DMS114 treated with DMSO at 0.1 percent for 48 hours (cell line): ENCODE measurements at regions not wholly inside any gene's neighbourhood (a gene's known extent, or its start where the extent isn't known, plus 50 kb on each side); places are given as distances from the start of the nearest gene placed in this dataset.

ENCODE experiments used
- DNase-seq: peaks from one replicate; lab custom pipeline; 2025; ENCODE audit not compliant: unreplicated experiment; lab: John Stamatoyannopoulos, UW

- DNase-seq, result no peak
These were observed 449.7 kb downstream of the CDH26 start for GRCh38 chr20:60407938-60408337.

DNA sequence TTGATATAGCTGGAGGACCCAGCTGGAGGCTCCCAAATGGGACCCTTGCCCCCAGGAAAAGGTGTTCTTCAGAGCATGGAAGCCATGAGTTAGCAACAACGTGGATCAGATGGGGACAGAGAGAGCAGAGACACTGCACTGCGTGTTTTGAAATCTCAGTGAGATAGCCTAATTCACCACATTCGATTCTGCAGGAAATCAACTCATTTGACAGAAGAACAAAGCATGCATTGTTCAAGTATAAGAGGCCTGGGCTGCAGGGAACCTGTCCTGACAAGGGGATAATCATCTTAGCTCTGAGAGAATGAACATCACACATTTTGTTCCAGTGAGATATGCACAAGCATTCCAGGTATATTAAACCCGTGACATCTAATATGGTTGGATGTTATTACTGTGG is 450.2 kb downstream of the CDH26 start:
- DNase-seq, result no peak

GRCh38 chr20:60410618-60411264 is 452.5 kb downstream of the CDH26 start:
- no peak for DNase-seq

GRCh38 chr20:60411813-60412212 is 453.6 kb downstream of the CDH26 start:
- no peak for DNase-seq

- no peak for DNase-seq
These were observed 462.5 kb downstream of the CDH26 start for GRCh38 chr20:60420676-60421229.

DNA sequence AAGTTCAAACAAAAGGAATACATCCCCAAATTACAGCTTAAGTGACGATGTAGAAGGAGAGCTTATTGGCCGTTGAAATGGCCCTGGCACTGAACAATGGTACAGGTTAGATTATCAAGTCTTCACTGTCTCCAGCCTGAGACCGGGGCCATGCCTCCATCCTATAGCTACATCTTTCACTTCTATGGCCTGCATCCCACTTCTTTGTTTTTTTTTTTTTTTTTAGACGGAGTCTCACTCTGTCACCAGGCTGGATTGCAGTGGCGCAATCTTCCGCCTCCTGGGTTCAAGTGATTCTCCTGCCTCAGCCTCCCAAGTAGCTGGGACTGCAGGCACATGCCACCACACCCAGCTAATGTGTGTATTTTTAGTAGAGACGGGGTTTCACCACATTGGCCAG is 464.6 kb downstream of the CDH26 start:
- DNase-seq, result no peak

DNA sequence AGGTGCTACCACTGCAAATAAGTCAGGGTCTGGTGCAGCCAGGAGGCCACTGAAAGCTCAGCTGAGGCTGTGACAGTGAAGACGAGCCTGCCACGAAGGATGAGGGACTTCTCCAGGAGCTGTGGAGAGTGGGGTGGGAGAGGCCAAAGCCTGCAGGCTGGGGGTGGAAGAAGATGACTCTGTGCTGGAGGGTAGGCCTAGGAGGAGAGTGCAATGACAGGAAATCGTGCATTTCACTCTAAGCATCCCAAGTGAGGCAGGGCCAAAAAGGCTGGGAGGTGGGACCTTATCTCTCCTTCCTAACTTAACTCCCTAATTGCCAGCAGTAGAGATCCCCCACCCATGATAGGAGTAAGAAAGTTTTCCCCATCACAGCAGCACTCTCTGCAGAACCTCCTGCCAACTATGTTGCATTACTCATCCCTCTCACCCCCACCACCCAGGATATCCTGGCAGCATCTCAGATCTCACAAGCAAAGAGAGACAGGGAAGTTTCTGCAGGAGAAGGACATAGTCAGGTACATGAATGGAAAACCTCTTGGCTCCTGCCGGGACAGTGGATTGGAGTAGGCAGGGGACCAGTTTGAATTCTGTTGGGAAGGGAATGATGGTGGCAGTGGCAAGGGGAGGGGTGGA is 466.2 kb downstream of the CDH26 start:
- DNase-seq, result no peak

DNA sequence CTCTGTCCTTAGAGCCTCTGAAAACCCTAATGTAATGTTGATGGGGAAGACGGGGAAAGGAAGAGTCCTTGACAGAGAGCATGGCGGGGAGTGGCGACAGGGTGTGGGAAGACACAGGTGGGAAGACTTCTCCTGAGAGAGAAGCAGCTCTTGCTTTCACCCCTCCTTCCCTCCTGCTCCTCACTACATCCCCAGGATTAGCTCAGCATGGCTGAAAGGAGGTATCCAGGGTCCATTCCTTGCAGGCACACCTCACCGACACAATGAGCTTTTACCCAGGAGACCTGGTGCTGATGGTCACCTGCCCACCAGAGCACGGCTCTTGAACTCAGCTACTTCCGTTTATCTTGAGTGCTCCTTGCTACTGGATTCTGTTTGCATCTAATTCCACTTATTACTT is 469.3 kb downstream of the CDH26 start:
- no peak for DNase-seq

- no peak for DNase-seq
These were observed 470.4 kb downstream of the CDH26 start for GRCh38 chr20:60428651-60429050.

- DNase-seq, result no peak
These were observed 472.3 kb downstream of the CDH26 start for GRCh38 chr20:60430516-60431001.

DNA sequence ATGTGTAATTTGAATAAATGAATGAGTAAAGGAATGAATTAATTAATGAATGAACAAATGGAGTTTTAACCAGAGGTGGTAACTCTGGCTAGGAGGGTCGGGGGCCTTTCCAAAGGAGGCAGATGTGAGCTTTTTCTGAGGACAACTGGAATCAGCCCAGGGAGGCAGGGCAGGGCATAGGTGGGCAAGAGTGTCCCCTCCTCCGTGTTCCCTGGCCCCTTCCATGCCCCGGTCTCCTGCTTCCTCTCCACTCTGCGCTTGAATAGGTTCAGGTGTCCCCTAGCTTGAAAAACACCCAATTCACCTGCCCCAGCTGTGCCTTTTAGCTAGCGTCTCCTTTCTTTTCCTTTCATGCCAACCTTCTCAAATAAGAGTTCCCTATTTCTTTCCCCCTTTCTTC is 473.1 kb downstream of the CDH26 start:
- DNase-seq, result no peak

- DNase-seq, result no peak
These were observed 479.2 kb downstream of the CDH26 start for GRCh38 chr20:60437418-60437817.

- DNase-seq, result no peak
These were observed 488.3 kb downstream of the CDH26 start for GRCh38 chr20:60446267-60447111.

- DNase-seq, result no peak
These were observed 489.5 kb downstream of the CDH26 start for GRCh38 chr20:60447703-60448102.

GRCh38 chr20:60453388-60454246 is 495.4 kb downstream of the CDH26 start:
- DNase-seq, result no peak

GRCh38 chr20:60454491-60454890 is 496.3 kb downstream of the CDH26 start:
- DNase-seq, result no peak

DNA sequence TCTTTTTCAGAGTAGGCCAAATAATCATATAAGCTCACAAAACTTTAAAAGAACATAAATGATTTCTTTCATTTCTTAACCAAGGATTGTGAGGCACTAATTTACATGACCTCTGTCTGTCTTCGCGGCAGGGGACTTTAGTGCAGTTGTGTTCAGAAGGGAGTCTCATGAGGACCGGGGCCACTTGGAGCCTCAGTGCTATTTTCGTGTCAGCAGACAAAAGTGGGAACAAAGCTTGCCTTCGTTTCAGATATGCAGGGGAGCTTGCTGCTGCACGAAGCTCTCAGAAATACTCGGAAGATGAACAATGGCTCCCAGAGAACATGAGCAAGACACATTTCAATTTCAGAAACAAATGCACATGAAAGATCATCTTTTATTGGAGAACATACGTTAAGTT is 497.0 kb downstream of the CDH26 start:
- no peak for DNase-seq

- DNase-seq, result no peak
These were observed 501.0 kb downstream of the CDH26 start for GRCh38 chr20:60459212-60459611.

- DNase-seq, result no peak
These were observed 503.8 kb downstream of the CDH26 start for GRCh38 chr20:60461993-60462392.

- DNase-seq, result no peak
These were observed 505.6 kb downstream of the CDH26 start for GRCh38 chr20:60463798-60464197.

DNA sequence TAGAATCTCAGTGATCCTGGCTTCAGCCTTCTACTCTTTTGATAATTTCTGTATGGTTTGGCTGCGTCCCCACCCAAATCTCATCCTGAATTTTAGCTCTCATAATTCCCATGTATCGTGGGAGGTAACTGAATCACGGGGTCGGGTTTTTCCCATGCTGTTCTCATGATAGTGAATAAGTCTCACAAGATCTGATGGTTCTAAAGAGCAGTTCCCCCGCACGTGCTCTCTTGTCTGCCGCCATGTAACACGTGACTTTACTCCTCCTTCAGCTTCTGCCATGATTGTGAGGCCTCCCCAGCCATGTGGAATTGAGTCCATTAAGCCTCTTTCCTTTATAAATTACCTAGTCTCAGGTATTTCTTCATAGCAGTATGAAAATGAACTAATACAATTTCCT is 507.2 kb downstream of the CDH26 start:
- DNase-seq, result no peak
